ENCODE measurements at regions not wholly inside any gene's neighbourhood (a gene's known extent, or its start where the extent isn't known, plus 50 kb on each side); places are given as distances from the start of the nearest gene placed in this dataset.
A peak's percentile ranks its signal among the peaks of the same experiment; 100 is the strongest.

GRCh38 chr10:128281861-128282260 lies 155.6 kb upstream of the MKI67 start:
- DNase-seq: no peak

DNA sequence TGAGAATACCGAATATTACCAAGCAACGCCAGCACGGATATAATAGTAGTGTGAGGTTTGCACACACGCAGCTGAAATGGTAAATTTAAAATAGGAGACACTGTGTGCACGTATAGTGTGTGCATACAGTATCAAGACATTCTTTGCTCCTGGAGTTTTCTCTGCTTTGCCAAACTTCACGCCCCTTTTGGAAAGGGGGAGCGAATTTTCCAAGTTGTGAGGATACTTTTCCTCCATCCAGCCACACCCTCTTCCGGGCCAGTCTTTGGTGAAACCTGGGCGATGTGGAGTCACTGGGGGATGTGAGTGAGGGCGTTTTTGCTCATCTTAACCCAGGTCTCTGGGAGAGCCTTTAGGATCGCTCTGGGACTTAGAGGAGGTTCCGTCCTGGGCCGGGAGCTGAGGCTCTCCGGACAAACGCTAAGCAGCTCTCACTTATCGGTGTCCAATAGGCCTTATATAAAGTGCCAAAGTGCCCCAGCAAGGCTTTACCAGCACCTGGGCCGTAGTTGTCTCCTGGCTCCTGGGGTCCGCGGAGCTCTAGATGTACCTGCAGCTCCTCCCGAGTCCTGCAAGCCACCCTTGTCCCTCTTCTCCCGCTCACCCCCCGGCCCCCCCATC lies 160.0 kb upstream of the MKI67 start:
- DNase-seq: no peak

GRCh38 chr10:128286762-128287500 lies 160.7 kb upstream of the MKI67 start:
- no peak for DNase-seq

GRCh38 chr10:128287921-128288320 lies 161.7 kb upstream of the MKI67 start:
- DNase-seq: no peak

- no peak for DNase-seq
These were observed 163.4 kb upstream of the MKI67 start for GRCh38 chr10:128289621-128290020.

DNA sequence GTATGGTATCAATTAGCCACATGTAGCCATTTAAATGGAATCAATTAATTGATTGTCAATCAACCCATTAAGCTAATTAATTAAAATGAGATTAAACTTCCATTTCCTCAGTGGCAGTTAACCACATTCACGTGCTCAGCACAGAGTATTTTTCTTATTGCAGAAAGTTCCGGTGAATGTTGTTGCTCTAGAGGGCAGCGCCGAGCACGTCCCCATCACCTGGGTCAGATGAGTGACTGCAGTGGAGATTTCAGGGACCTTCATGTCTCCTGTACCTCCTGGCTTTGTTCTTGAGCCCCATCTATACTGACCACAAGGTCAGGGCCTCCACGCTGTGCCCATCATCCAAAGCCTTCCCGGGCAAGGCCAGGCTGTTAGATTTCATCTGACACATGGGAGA lies 168.8 kb upstream of the MKI67 start:
- DNase-seq: no peak

- peak; percentile 52 for DNase-seq
These were observed 170.2 kb upstream of the MKI67 start for GRCh38 chr10:128296253-128297007.

GRCh38 chr10:128297709-128298378 lies 171.6 kb upstream of the MKI67 start:
- DNase-seq: peak; percentile 62

DNA sequence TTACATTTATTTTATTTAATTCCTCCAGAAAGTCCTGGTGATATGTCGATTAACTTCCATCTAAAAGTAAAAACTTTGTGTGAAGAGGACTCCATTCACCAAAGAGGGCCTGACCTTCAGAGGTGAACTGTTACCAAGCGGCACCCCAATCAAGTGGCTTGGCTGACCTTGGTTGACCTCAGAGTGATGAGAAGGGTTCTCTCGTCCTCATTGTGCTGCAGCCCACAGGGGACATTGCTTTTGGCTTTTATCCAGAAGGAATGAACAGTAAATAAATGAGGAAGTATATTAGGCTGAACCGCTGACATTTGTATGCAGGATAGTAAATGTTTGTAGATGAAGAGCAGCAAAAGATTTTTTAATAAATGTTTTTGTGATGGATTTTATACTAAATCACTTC lies 172.4 kb upstream of the MKI67 start:
- DNase-seq: no peak

GRCh38 chr10:128300290-128300824 lies 174.1 kb upstream of the MKI67 start:
- no peak for DNase-seq

DNA sequence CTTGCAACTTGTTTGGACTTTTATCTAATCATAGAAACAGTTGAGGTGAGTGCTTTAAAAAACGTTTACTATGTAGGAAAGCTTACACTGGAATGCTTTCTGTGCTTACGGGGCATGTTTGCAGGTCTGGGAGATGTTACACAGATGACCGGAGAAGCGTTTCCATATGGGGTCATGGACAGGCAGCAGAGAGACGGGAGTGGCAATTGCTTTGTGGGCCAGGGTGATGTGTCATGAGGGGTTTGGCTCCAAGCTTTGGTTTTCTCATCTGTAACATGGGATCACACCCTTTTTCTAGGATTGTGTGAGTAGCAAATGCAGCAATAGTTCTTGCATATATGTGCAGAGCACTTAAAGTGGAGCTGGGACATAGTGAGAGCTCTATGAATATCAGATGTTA lies 174.8 kb upstream of the MKI67 start:
- no peak for DNase-seq

DNA sequence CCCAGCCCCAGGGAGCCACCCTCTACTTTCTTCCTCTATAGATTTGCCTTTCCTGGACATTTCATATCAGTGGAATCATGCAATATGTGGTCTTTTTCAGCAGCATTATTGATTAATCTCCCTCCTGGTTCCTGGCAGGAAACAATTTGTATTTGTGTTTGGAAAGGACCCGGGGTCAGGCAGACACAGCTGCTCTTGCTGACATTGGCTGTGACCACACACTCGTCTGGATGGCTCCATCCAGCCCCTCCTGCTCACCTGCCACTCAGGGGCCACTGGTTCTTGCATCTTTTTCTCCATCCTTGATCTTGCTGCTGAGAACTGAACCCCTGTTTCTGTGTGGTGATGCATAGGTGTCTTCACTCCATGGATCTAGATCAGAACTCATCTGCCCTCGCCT lies 176.6 kb upstream of the MKI67 start:
- no peak for DNase-seq

- DNase-seq: no peak
These were observed 178.0 kb upstream of the MKI67 start for GRCh38 chr10:128304271-128304670.

DNA sequence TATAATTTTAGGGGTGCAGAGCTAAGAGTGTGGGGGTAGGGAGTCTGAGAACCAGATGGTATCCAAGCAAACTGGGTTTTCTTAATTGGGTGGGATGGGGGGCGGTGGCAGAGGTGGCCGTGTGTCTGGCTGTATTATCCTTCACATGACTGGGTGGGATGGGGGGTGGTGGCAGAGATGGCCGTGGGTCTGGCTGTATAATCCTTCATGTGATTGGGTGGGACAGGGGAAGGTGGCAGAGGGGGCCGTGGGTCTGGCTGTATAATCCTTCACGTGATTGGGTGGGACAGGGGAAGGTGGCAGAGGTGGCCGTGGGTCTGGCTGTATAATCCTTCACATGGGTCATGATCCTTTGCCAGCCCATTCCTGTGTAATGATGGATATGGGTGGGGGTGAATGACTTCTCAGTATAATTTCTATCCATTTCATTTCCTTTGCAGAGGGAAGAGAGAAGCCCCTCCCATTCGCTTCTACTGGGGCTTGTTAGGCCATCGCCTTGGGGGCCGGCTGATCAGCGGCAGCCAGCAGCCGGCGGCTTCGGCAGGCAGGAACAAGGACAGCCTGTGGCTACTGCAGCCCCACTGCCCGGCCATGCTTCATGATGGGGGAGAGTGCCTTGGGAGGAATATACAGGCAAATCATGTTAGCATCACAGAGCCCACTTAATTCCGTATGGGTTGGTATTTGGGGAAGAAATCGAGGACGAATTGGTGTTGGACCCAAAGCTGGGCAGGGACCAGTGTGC lies 179.6 kb upstream of the MKI67 start:
- DNase-seq: no peak

GRCh38 chr10:128306535-128306934 lies 180.3 kb upstream of the MKI67 start:
- no peak for DNase-seq

GRCh38 chr10:128306966-128307365 lies 180.7 kb upstream of the MKI67 start:
- no peak for DNase-seq

- DNase-seq: no peak
These were observed 181.6 kb upstream of the MKI67 start for GRCh38 chr10:128307820-128308219.

GRCh38 chr10:128310971-128311658 lies 184.9 kb upstream of the MKI67 start:
- DNase-seq: no peak

DNA sequence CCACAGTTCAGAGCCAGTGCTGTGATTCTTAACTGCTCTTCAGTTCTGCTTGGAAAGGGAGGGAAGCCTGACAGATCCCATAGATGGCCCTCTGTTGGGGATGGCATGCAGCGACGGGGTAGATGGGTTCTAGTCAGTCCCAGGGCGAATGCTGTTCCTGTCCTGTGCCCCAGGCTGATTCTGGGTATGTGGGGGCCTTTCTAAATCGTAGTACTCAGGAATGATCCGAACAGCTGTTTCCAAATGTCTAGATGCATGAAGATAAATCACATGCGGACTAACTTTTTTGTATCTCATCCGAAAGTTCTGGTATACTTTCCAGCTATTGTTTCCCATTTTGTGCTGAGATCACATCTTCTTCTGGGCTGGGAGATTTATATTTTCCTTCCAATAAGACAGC lies 186.0 kb upstream of the MKI67 start:
- no peak for DNase-seq

- no peak for DNase-seq
These were observed 188.5 kb upstream of the MKI67 start for GRCh38 chr10:128314686-128315085.

DNA sequence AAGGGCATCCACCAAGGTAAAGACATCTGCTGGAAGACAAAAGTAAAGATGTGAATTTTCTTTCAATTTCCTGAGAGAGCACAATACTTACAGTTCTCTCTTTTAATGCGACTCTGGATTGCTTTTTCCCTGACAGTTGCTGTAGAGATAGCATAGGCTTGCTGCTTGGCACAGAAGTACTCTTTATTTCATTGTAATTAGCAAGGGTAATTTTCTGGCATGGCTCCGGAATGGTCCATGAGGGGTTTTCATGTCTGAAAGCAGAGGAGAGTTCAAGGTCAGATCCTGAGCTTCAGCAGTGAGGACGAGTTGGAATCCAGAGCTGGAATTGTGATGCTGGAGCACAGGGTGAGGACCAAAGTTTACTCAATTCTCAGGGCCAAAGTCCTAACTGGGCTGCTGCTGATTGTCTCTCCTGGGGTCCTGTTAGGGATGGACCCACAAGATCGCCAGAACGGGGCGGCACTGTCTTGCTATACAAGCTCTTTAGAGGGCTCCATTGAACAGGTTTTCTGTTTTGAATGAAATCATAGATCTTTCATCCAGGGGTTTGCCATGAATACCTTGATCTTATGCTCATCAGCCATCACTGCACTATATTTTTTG lies 190.0 kb upstream of the MKI67 start:
- DNase-seq: no peak
